ENCODE measurements at regions not wholly inside any gene's neighbourhood (a gene's known extent, or its start where the extent isn't known, plus 50 kb on each side); places are given as distances from the start of the nearest gene placed in this dataset.

DNA sequence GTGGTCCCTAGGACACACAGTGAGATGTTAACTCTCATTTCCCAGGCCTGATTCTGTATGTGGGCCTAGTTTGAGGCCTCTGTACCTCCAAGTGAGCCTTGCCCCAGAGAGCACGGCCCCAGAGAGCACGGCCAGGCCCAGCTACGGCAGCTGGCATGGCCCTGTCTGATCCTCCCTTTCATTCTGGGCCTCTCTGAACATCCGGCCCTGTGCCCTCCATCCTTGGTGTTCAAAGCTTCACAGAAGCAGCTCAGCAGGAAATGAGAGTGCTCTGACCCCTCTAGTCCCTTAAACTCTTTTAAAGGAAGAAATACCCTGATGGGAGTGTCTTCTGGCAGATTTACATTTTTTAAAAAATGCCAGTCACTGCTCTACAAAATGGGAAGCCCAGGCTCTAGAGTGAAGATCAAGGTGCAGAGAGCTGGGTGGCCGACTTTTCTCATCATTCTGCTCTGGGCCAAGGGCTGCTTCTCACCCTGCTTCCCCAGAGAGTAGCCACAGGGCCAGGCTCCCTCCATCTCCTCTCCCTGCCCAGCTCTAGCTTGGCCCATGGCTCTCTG, 171.9 kb downstream of the RPS24 start:
- TF ChIP-seq, protein P1, sequence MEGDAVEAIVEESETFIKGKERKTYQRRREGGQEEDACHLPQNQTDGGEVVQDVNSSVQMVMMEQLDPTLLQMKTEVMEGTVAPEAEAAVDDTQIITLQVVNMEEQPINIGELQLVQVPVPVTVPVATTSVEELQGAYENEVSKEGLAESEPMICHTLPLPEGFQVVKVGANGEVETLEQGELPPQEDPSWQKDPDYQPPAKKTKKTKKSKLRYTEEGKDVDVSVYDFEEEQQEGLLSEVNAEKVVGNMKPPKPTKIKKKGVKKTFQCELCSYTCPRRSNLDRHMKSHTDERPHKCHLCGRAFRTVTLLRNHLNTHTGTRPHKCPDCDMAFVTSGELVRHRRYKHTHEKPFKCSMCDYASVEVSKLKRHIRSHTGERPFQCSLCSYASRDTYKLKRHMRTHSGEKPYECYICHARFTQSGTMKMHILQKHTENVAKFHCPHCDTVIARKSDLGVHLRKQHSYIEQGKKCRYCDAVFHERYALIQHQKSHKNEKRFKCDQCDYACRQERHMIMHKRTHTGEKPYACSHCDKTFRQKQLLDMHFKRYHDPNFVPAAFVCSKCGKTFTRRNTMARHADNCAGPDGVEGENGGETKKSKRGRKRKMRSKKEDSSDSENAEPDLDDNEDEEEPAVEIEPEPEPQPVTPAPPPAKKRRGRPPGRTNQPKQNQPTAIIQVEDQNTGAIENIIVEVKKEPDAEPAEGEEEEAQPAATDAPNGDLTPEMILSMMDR (IDR thresholded peaks at IDR 0.05): no peak
- TF ChIP-seq POLR2A (IDR thresholded peaks at IDR 0.05): no peak

Measured in thyroid gland (tissue), 4 donors.